ENCODE measurements at regions not wholly inside any gene's neighbourhood (a gene's known extent, or its start where the extent isn't known, plus 50 kb on each side); places are given as distances from the start of the nearest gene placed in this dataset.

DNA sequence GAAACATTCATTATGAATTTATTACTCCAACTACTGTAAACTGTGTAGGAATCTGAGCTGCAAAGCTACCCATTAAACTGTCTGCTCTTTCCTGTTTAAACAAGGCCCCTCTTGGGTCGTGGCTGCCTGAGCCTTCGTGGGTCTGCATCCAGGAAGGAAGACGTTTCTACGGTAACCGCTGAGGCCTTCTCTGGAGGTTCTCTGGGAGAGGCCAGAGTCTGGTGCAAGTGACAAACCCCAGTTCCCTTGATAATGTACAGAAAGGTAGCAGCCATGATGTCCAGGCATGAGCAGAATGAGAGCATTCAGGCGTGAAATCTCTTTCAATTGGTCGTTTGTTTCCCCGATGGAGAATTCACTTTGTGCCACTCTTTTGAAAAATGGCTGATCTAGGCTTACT lies 350.2 kb downstream of the PLPP3 start:
- in situ Hi-C loops (cut with HindIII; ENCODE audit: low sequenced_read_pairs) = no loop called here

DNA sequence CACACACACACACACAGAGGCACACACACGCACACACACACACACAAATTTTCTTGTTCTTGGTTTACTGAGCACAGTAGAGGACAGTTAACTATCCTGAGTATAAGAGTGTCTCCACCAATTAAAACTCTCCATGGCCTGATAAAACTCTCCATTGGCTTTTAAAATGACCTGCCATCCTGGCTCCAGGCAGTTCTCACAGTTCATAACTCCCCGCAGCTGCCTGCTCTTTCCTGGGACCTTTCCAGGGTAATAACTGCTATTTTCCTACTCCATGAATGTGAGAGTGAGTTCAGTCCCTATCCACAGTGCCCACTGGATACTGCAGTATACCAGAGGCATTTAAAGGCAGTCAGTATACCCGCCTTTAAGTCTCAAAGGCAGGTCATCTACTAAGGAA lies 351.5 kb downstream of the PLPP3 start:
- in situ Hi-C loops (cut with HindIII; ENCODE audit: low sequenced_read_pairs) = no loop called here

GRCh38 chr1:56227401-56227800 lies 352.0 kb downstream of the PLPP3 start:
- in situ Hi-C loops (cut with HindIII; ENCODE audit: low sequenced_read_pairs) = no loop called here

- in situ Hi-C loops (cut with HindIII; ENCODE audit: low sequenced_read_pairs) = no loop called here
Measured at GRCh38 chr1:56225964-56226815, 353.2 kb downstream of the PLPP3 start.

DNA sequence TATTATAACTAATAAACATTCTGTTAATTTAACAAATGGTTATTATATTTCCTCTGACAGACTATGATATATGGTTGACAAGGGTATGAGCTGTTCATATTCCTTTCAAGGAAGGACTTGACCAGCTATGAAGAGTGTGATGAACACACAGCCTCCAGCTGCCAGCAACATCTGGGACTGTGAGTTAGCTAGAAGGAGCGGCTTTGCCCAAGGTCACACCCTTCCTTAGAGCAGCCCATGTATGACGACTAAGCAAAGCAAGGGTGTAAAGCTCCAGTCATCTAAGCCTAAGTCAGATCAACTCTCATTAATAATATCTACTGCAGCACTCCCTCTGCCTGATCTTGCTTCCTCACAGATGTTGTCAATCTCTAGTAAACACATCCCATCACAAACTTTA lies 355.4 kb downstream of the PLPP3 start:
- in situ Hi-C loops (cut with HindIII; ENCODE audit: low sequenced_read_pairs) = no loop called here

DNA sequence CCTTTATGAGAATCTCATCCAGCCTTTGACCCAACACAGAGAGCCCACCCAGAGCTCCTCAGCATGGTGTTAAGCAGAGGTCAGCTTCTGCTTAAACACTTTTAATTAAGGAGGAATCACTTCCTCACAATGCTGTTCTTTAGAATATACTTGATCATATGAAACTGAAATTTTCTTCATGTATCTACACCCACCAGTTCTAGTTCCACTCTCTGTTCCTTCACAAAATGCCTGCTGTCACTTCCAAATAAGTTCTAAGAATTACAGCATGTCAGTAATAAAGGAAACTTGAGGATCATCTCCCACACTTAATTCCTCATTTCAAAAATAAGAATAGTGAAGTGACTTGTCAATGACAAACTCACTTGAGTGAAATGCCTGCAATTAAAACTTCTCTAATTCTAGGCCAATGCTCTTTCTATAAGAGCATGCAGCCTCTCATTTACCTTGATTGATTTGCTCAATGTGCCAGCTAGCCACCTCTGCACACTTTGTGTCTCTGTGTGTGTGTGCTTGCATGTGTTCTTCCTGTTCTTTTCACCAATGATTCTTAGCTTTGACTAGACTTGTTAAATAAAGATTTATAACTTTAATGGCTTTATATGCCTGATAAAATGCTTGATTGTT lies 356.3 kb downstream of the PLPP3 start:
- in situ Hi-C loops (cut with HindIII; ENCODE audit: low sequenced_read_pairs) = no loop called here

- in situ Hi-C loops (cut with HindIII; ENCODE audit: low sequenced_read_pairs) = no loop called here
Measured at GRCh38 chr1:56220021-56220420, 359.3 kb downstream of the PLPP3 start.

DNA sequence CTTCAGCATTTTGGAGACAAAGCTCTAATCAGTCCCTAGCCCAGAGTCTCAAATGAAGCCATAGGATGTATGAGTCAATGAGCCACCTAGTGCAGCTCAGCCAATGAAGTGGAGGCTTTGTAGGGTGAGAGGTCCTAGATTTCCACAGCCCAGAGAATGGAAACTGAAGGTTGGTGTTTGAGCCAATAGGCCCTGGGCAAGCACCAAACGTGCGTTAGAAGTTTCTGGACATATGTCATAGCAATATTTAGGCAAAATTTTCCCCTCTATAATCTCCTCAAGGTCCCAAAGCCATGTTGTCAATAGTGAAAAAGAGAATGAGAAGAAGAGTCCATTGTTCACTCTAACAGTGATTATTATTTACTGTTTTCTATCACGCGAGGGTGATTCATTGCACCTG lies 361.3 kb downstream of the PLPP3 start:
- in situ Hi-C loops (cut with HindIII; ENCODE audit: low sequenced_read_pairs) = no loop called here

GRCh38 chr1:56216218-56216617 lies 363.1 kb downstream of the PLPP3 start:
- in situ Hi-C loops (cut with HindIII; ENCODE audit: low sequenced_read_pairs) = no loop called here

GRCh38 chr1:56215771-56216170 lies 363.6 kb downstream of the PLPP3 start:
- in situ Hi-C loops (cut with HindIII; ENCODE audit: low sequenced_read_pairs) = no loop called here

DNA sequence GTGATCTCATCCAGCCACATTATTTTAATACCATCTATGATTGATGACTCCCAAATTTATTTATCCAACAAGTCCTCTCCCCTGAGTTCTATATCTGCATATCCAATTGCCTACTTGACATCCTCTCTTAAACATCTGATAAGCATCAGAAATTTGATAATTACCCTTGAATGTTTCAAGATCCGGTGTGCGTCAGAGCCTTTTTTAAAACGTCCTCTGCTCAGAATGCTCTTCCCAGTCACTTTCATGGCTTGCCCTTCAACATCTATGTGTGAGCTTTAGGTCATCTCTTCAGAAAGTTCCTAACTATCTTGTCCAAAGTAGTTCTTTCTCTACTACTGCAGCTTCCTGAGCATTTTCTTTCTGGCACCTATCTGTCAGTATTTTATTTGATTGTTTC lies 364.3 kb downstream of the PLPP3 start:
- in situ Hi-C loops (cut with HindIII; ENCODE audit: low sequenced_read_pairs) = no loop called here

DNA sequence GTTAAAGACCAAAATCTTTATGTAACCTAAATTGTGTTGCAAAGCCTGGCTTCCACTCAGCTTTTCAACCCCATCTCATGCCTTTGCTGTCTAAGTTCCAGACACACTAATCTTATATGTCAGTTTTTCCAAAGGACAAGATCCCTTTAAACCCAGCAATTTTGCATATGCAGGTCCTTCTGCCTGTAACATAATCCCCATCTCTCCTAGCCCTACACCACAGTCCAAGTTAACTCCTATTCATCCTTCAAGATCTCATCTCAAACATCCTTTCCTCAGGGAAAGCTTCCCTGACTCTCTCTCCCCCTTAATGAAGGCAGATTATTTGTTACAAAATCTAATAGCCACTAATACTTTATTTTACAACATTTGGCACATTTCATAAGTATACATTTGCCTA lies 366.3 kb downstream of the PLPP3 start:
- in situ Hi-C loops (cut with HindIII; ENCODE audit: low sequenced_read_pairs) = no loop called here

DNA sequence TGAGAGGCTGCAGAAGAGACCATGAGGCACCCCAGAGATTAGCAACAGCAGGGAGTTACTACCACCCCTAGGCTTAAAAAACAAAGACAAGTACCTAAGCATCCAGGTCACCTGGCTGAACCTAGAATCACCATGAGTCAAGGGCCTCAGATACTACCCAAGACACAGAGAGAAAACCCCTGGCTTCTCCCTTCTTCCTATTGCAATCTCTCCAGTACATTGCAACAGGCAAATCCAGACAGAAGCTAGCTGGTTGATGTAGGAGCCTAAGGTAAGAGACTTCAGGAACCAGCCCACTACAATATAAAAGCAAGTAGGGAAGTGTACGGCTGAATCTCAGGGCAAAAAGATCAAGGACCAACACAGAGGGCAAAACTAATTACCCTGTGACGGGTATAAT lies 367.2 kb downstream of the PLPP3 start:
- in situ Hi-C loops (cut with HindIII; ENCODE audit: low sequenced_read_pairs) = no loop called here

GRCh38 chr1:56206391-56206790 lies 373.0 kb downstream of the PLPP3 start:
- in situ Hi-C loops (cut with HindIII; ENCODE audit: low sequenced_read_pairs) = no loop called here

- in situ Hi-C loops (cut with HindIII; ENCODE audit: low sequenced_read_pairs) = no loop called here
Measured at GRCh38 chr1:56204206-56204605, 375.2 kb downstream of the PLPP3 start.

DNA sequence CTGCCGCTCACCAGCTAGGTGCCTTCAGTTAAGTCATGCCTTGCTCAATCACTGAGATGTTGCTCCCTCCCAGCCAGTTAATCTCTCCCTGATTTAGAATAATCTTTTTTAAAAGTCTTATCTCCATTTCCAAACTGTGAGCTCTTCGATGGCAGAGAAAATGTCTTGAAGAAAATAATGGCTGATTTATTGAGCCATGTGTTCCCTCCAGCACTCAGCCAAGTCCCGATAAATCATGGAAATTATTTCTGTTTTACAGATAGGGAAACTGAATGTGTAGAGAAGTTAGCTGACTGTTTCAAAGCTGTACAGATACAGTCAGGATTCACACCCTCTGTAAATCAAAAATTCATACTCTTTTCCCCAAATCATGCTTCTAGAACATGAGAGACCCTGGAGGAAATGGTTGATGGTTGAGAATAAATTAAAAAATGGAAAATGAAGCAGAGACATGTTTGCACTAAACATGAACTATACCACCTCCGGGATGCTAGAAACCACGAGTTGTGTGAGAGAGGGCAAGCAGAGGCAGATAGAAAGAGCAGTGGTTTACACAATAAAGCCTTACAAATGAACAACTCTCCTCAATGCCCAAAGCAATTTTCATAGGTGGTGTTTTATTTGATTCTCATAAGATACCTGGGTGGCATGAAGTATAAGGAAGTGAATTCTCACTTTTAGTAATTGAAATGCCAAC lies 376.4 kb downstream of the PLPP3 start:
- in situ Hi-C loops (cut with HindIII; ENCODE audit: low sequenced_read_pairs) = no loop called here

DNA sequence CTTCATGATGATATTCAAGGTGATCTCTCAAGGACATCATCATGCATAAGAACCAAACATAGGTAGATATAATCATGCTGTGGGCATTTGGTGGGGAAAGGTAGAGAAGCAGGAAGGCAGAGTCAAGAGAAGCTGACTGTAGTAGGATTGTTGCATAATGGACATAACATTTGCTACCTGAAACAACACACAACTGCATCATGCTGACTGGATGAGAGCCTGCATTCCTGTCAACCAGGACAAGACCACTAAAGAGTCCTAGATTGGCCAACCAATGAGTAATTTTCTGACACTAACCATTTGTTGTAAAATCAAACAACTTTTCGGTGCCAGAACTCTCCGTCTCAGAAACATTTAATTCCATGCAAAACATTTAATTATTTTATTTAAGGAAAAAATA lies 377.2 kb downstream of the PLPP3 start:
- in situ Hi-C loops (cut with HindIII; ENCODE audit: low sequenced_read_pairs) = no loop called here

DNA sequence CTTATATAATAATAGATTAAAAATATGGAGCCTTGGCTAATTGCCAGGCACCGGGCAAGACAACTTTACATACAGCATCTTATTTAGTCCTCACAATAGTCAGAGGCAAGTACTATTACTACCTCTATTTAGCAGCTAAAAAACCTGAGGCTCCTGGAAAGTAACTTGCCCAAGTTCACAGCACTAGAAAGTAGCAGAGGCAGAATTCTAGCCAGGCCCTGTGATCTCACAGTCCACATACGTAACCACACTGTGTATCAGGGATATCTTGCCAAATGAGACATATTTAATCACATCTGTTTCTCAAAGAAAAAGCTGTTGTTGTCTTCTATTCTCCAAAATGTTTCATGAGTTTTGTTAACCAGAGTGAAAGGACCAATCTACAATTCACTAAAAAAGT lies 378.5 kb downstream of the PLPP3 start:
- in situ Hi-C loops (cut with HindIII; ENCODE audit: low sequenced_read_pairs) = no loop called here

- in situ Hi-C loops (cut with HindIII; ENCODE audit: low sequenced_read_pairs) = no loop called here
Measured at GRCh38 chr1:56200442-56200841, 378.9 kb downstream of the PLPP3 start.

- in situ Hi-C loops (cut with HindIII; ENCODE audit: low sequenced_read_pairs) = no loop called here
Measured at GRCh38 chr1:56199956-56200355, 379.4 kb downstream of the PLPP3 start.

GRCh38 chr1:56199061-56199460 lies 380.3 kb downstream of the PLPP3 start:
- in situ Hi-C loops (cut with HindIII; ENCODE audit: low sequenced_read_pairs) = no loop called here

GRCh38 chr1:56197946-56198345 lies 381.4 kb downstream of the PLPP3 start:
- in situ Hi-C loops (cut with HindIII; ENCODE audit: low sequenced_read_pairs) = no loop called here

All from DLD1 (cell line).